Endodermal cell (in vitro differentiated cells): ENCODE measurements at regions not wholly inside any gene's neighbourhood (a gene's known extent, or its start where the extent isn't known, plus 50 kb on each side); places are given as distances from the start of the nearest gene placed in this dataset.
"Not testable (repeated sequence)": the region's sequence is repeated elsewhere in the genome, so short reads cannot be mapped to it uniquely, and the experiment has no call there.

Source experiments
- DNase-seq: peaks from one replicate; pipeline ENCODE4 v3.0.0-alpha.2; 2017
- H3K27ac ChIP-seq: 2 replicates; pipeline ENCODE4 v1.5.1; 2013; ENCODE audit warnings: mild to moderate bottlenecking, low read depth, low read length, moderate library complexity
- H3K27me3 ChIP-seq: 2 replicates; pipeline ENCODE4 v1.6.1; 2013; ENCODE audit warnings: mild to moderate bottlenecking, low read length, moderate library complexity; ENCODE audit not compliant: insufficient read depth, control insufficient read depth, poor library complexity, severe bottlenecking
- H3K36me3 ChIP-seq: 2 replicates; pipeline ENCODE4 v1.7.0; 2013; ENCODE audit warnings: mild to moderate bottlenecking, low read length, moderate library complexity; ENCODE audit not compliant: control insufficient read depth, insufficient read depth
- H3K4me1 ChIP-seq: one replicate; pipeline ENCODE4 v1.7.0; 2013; ENCODE audit warnings: low read length; ENCODE audit not compliant: control insufficient read depth, insufficient read depth
- H3K4me3 ChIP-seq: 2 replicates; pipeline ENCODE4 v1.5.1; 2013; ENCODE audit warnings: mild to moderate bottlenecking, low read length, moderate library complexity
- H3K9ac ChIP-seq: 2 replicates; pipeline ENCODE4 v1.6.1; 2013; ENCODE audit warnings: mild to moderate bottlenecking, low read length, moderate library complexity; ENCODE audit not compliant: poor library complexity, severe bottlenecking; ENCODE audit errors: extremely low read depth
- H3K9me3 ChIP-seq: 2 replicates; pipeline ENCODE4 v1.6.1; 2013; ENCODE audit warnings: mild to moderate bottlenecking, low read length, moderate library complexity; ENCODE audit not compliant: control insufficient read depth
- H3K27ac Mint-ChIP-seq: 2 replicates; pipeline ENCODE4 v1.8.0; 2020; ENCODE audit warnings: mixed read lengths
- H3K27me3 Mint-ChIP-seq: 2 replicates; pipeline ENCODE4 v1.8.0; 2021; ENCODE audit warnings: mild to moderate bottlenecking, mixed read lengths; ENCODE audit not compliant: insufficient read depth
- H3K36me3 Mint-ChIP-seq: 2 replicates; pipeline ENCODE4 v1.8.0; 2020; ENCODE audit warnings: low read depth, mixed read lengths
- H3K4me1 Mint-ChIP-seq: 2 replicates; pipeline ENCODE4 v1.8.0; 2020; ENCODE audit warnings: mixed read lengths
- H3K4me3 Mint-ChIP-seq: 2 replicates; pipeline ENCODE4 v1.8.0; 2020; ENCODE audit warnings: mild to moderate bottlenecking, moderate library complexity, mixed read lengths
- H3K9me3 Mint-ChIP-seq: 2 replicates; pipeline ENCODE4 v1.8.0; 2020; ENCODE audit warnings: mild to moderate bottlenecking, mixed read lengths
- CTCF ChIP-seq: fragments of 200-600 bp; sonication (generic); conservative IDR thresholded peaks from 2 replicates; pipeline ENCODE4 v1.5.0; 2021; ENCODE audit warnings: antibody characterized with exemption, mild to moderate bottlenecking
- WGBS, 2 experiments: methylation state at CpG; one replicate each; pipeline versions ENCODE4 v1.1.5 to v1.1.7; 2013; ENCODE audit warnings: missing lambda C conversion rate in 2 of 2, mixed read lengths in 1 of 2; ENCODE audit not compliant: insufficient coverage in 1 of 2, insufficient read length in 1 of 2; 5-methylcytosine and 5-hydroxymethylcytosine counted together

- Histone ChIP-seq H3K27me3 (peaks cover 14% of the 10 kb centered on the region), H3K9ac (no peak overlapping the region), H3K4me3 (no peak overlapping the region), H3K36me3 (no peaks in the 10 kb centered on the region), H3K4me1 (no peaks in the 10 kb centered on the region), H3K27ac (no peak overlapping the region), H3K9me3 (no peaks in the 10 kb centered on the region)
- no peak overlapping the region for H3K27ac Mint-ChIP-seq
- no peaks in the 10 kb centered on the region for H3K36me3 Mint-ChIP-seq
- no peak for DNase-seq
- H3K27me3 Mint-ChIP-seq: no peaks in the 10 kb centered on the region
- H3K4me3 Mint-ChIP-seq: no peak overlapping the region
- no peaks in the 10 kb centered on the region for H3K9me3 Mint-ChIP-seq
- no peak for TF ChIP-seq CTCF
- 97% methylated on average over 5 of the region's 5 CpGs; no CpG with 5 or more reads in 1 of the 2 experiments for WGBS, 2 experiments
- peaks cover 5% of the 10 kb centered on the region for H3K4me1 Mint-ChIP-seq
Measured at GRCh38 chr10:33871061-33871956, 536.8 kb upstream of the NRP1 start.

GRCh38 chr10:33869481-33869880, 535.0 kb upstream of the NRP1 start:
- Mint-ChIP-seq H3K9me3 (no peaks in the 10 kb centered on the region), H3K27ac (no peak overlapping the region), H3K4me1 (peaks cover 2% of the 10 kb centered on the region), H3K36me3 (no peaks in the 10 kb centered on the region), H3K4me3 (no peak overlapping the region), H3K27me3 (no peaks in the 10 kb centered on the region)
- H3K9me3 ChIP-seq: no peaks in the 10 kb centered on the region
- WGBS, 2 experiments: 86 to 89% methylated on average over 2 of the region's 2 CpGs
- no peaks in the 10 kb centered on the region for H3K36me3 ChIP-seq
- no peak overlapping the region for H3K9ac ChIP-seq
- no peak for DNase-seq
- no peak overlapping the region for H3K27ac ChIP-seq
- peaks cover 14% of the 10 kb centered on the region for H3K27me3 ChIP-seq
- H3K4me1 ChIP-seq: no peaks in the 10 kb centered on the region
- H3K4me3 ChIP-seq: no peak overlapping the region
- TF ChIP-seq CTCF: no peak

- Mint-ChIP-seq H3K4me3 (no peak overlapping the region), H3K4me1 (peaks cover 2% of the 10 kb centered on the region), H3K36me3 (no peaks in the 10 kb centered on the region), H3K9me3 (no peaks in the 10 kb centered on the region), H3K27me3 (no peaks in the 10 kb centered on the region), H3K27ac (no peak overlapping the region)
- no peak overlapping the region for H3K27ac ChIP-seq
- no peak for DNase-seq
- H3K27me3 ChIP-seq: peaks cover 14% of the 10 kb centered on the region
- H3K36me3 ChIP-seq: no peaks in the 10 kb centered on the region
- 100% methylated on average over 3 of the region's 3 CpGs; no CpG with 5 or more reads in 1 of the 2 experiments for WGBS, 2 experiments
- H3K4me3 ChIP-seq: no peak overlapping the region
- H3K9ac ChIP-seq: no peak overlapping the region
- H3K9me3 ChIP-seq: no peaks in the 10 kb centered on the region
- TF ChIP-seq CTCF: no peak
- H3K4me1 ChIP-seq: no peaks in the 10 kb centered on the region
Measured at GRCh38 chr10:33869028-33869427, 534.6 kb upstream of the NRP1 start.

- not testable (repeated sequence) for H3K9me3 Mint-ChIP-seq, DNase-seq, H3K9me3 ChIP-seq, H3K27me3 ChIP-seq, H3K4me1 Mint-ChIP-seq, H3K4me3 ChIP-seq, H3K27ac ChIP-seq, H3K27ac Mint-ChIP-seq, H3K4me1 ChIP-seq, H3K36me3 Mint-ChIP-seq, H3K9ac ChIP-seq, H3K36me3 ChIP-seq, H3K27me3 Mint-ChIP-seq, H3K4me3 Mint-ChIP-seq
- WGBS, 2 experiments: 92 to 98% methylated on average over 7 to 8 of the region's 8 CpGs
Measured at GRCh38 chr10:33867199-33867789, 532.8 kb upstream of the NRP1 start.
